ENCODE measurements at regions not wholly inside any gene's neighbourhood (a gene's known extent, or its start where the extent isn't known, plus 50 kb on each side); places are given as distances from the start of the nearest gene placed in this dataset.

- no peak for DNase-seq (ENCODE audit: low read depth, low spot score)
These were observed 209.2 kb downstream of the ZNF326 start for GRCh38 chr1:90204023-90204590.

GRCh38 chr1:90201467-90202358 lies 206.8 kb downstream of the ZNF326 start:
- no peak for DNase-seq (ENCODE audit: low read depth, low spot score)

GRCh38 chr1:90200646-90201205 lies 205.8 kb downstream of the ZNF326 start:
- no peak for DNase-seq (ENCODE audit: low read depth, low spot score)

- DNase-seq (ENCODE audit: low read depth, low spot score) = no peak
These were observed 203.9 kb downstream of the ZNF326 start for GRCh38 chr1:90198616-90199332.

- no peak for DNase-seq (ENCODE audit: low read depth, low spot score)
These were observed 198.2 kb downstream of the ZNF326 start for GRCh38 chr1:90193116-90193515.

- no peak for DNase-seq (ENCODE audit: low read depth, low spot score)
These were observed 197.5 kb downstream of the ZNF326 start for GRCh38 chr1:90192408-90192807.

- DNase-seq (ENCODE audit: low read depth, low spot score) = no peak
These were observed 195.6 kb downstream of the ZNF326 start for GRCh38 chr1:90190523-90190922.

- DNase-seq (ENCODE audit: low read depth, low spot score) = no peak
These were observed 195.0 kb downstream of the ZNF326 start for GRCh38 chr1:90189889-90190288.

GRCh38 chr1:90187323-90187585 lies 192.3 kb downstream of the ZNF326 start:
- DNase-seq (ENCODE audit: low read depth, low spot score) = no peak

- DNase-seq (ENCODE audit: low read depth, low spot score) = no peak
These were observed 191.8 kb downstream of the ZNF326 start for GRCh38 chr1:90186506-90187322.

- no peak for DNase-seq (ENCODE audit: low read depth, low spot score)
These were observed 181.6 kb downstream of the ZNF326 start for GRCh38 chr1:90176530-90176929.

GRCh38 chr1:90175490-90176167 lies 180.7 kb downstream of the ZNF326 start:
- no peak for DNase-seq (ENCODE audit: low read depth, low spot score)

- DNase-seq (ENCODE audit: low read depth, low spot score) = no peak
These were observed 179.3 kb downstream of the ZNF326 start for GRCh38 chr1:90174246-90174645.

- DNase-seq (ENCODE audit: low read depth, low spot score) = no peak
These were observed 167.3 kb downstream of the ZNF326 start for GRCh38 chr1:90162216-90162615.

GRCh38 chr1:90161625-90162024 lies 166.7 kb downstream of the ZNF326 start:
- DNase-seq (ENCODE audit: low read depth, low spot score) = no peak

GRCh38 chr1:90155721-90156487 lies 161.0 kb downstream of the ZNF326 start:
- DNase-seq (ENCODE audit: low read depth, low spot score) = no peak

GRCh38 chr1:90154711-90155110 lies 159.8 kb downstream of the ZNF326 start:
- no peak for DNase-seq (ENCODE audit: low read depth, low spot score)

GRCh38 chr1:90149101-90149500 lies 154.2 kb downstream of the ZNF326 start:
- DNase-seq (ENCODE audit: low read depth, low spot score) = no peak

- DNase-seq (ENCODE audit: low read depth, low spot score) = no peak
These were observed 152.2 kb downstream of the ZNF326 start for GRCh38 chr1:90147093-90147492.

- no peak for DNase-seq (ENCODE audit: low read depth, low spot score)
These were observed 149.9 kb downstream of the ZNF326 start for GRCh38 chr1:90144820-90145219.
